ENCODE measurements at regions not wholly inside any gene's neighbourhood (a gene's known extent, or its start where the extent isn't known, plus 50 kb on each side); places are given as distances from the start of the nearest gene placed in this dataset.
"Not testable (repeated sequence)": the region's sequence is repeated elsewhere in the genome, so short reads cannot be mapped to it uniquely, and the experiment has no call there.

- not testable (repeated sequence) for FAIRE-seq; H3K27ac ChIP-seq (ENCODE audit: low read depth in 1 of 3, low read length in 2 of 3); DNase-seq; H3K36me3 ChIP-seq (ENCODE audit: control insufficient read depth in 3 of 3, insufficient read depth in 2 of 3, low read depth in 1 of 3, low read length in 3 of 3); H3K27me3 ChIP-seq (ENCODE audit: control insufficient read depth in 3 of 3, insufficient read depth in 3 of 3, low read length in 3 of 3); H3K9me3 ChIP-seq (ENCODE audit: control insufficient read depth in 2 of 2, insufficient read depth in 1 of 2, low read depth in 1 of 2, low read length in 1 of 2); H3K4me1 ChIP-seq (ENCODE audit: control insufficient read depth in 3 of 3, insufficient read depth in 2 of 3, low read depth in 1 of 3, low read length in 2 of 3); H3K4me3 ChIP-seq (ENCODE audit: low read depth in 1 of 3, low read length in 3 of 3)
- WGBS, 3 donors = 71 to 86% (median 81%) methylated on average over 4 of the region's 4 CpGs
Measured at GRCh38 chr5:138634804-138635203, 59.6 kb upstream of the HSPA9 start.

GRCh38 chr5:138632900-138633489 is 57.8 kb upstream of the HSPA9 start:
- 46 to 50% (median 49%) methylated on average over 17 of the region's 17 CpGs for WGBS, 3 donors
- Histone ChIP-seq H3K27ac (ENCODE audit: low read depth in 1 of 3, low read length in 2 of 3) (no peak overlapping the region), H3K9me3 (ENCODE audit: control insufficient read depth in 2 of 2, insufficient read depth in 1 of 2, low read depth in 1 of 2, low read length in 1 of 2) (no peaks in the 10 kb centered on the region), H3K4me1 (ENCODE audit: control insufficient read depth in 3 of 3, insufficient read depth in 2 of 3, low read depth in 1 of 3, low read length in 2 of 3) (peaks cover 0 to 10% (median 0%) of the 10 kb centered on the region in 3 donors), H3K4me3 (ENCODE audit: low read depth in 1 of 3, low read length in 3 of 3) (no peak overlapping the region), H3K36me3 (ENCODE audit: control insufficient read depth in 3 of 3, insufficient read depth in 2 of 3, low read depth in 1 of 3, low read length in 3 of 3) (no peaks in the 10 kb centered on the region), H3K27me3 (ENCODE audit: control insufficient read depth in 3 of 3, insufficient read depth in 3 of 3, low read length in 3 of 3) (no peaks in the 10 kb centered on the region)
- DNase-seq (peak; percentile 56 to 79), FAIRE-seq (no peak)

GRCh38 chr5:138631096-138631928 is 56.1 kb upstream of the HSPA9 start:
- DNase-seq (no peak), FAIRE-seq (no peak)
- Histone ChIP-seq H3K4me1 (ENCODE audit: control insufficient read depth in 3 of 3, insufficient read depth in 2 of 3, low read depth in 1 of 3, low read length in 2 of 3) (peaks cover 0 to 10% (median 0%) of the 10 kb centered on the region in 3 donors), H3K36me3 (ENCODE audit: control insufficient read depth in 3 of 3, insufficient read depth in 2 of 3, low read depth in 1 of 3, low read length in 3 of 3) (no peaks in the 10 kb centered on the region), H3K4me3 (ENCODE audit: low read depth in 1 of 3, low read length in 3 of 3) (no peak overlapping the region), H3K27ac (ENCODE audit: low read depth in 1 of 3, low read length in 2 of 3) (no peak overlapping the region), H3K9me3 (ENCODE audit: control insufficient read depth in 2 of 2, insufficient read depth in 1 of 2, low read depth in 1 of 2, low read length in 1 of 2) (no peaks in the 10 kb centered on the region), H3K27me3 (ENCODE audit: control insufficient read depth in 3 of 3, insufficient read depth in 3 of 3, low read length in 3 of 3) (no peaks in the 10 kb centered on the region)
- WGBS, 3 donors = 85 to 91% (median 90%) methylated on average over 5 of the region's 5 CpGs

GRCh38 chr5:138629392-138629791 is 54.2 kb upstream of the HSPA9 start:
- DNase-seq (no peak), FAIRE-seq (no peak)
- 68 to 80% (median 70%) methylated on average over 3 of the region's 3 CpGs for WGBS, 3 donors
- no peaks in the 10 kb centered on the region for H3K27me3 ChIP-seq (ENCODE audit: control insufficient read depth in 3 of 3, insufficient read depth in 3 of 3, low read length in 3 of 3)
- peaks cover 0 to 5% (median 0%) of the 10 kb centered on the region in 3 donors for H3K4me1 ChIP-seq (ENCODE audit: control insufficient read depth in 3 of 3, insufficient read depth in 2 of 3, low read depth in 1 of 3, low read length in 2 of 3)
- H3K9me3 ChIP-seq (ENCODE audit: control insufficient read depth in 2 of 2, insufficient read depth in 1 of 2, low read depth in 1 of 2, low read length in 1 of 2) = no peaks in the 10 kb centered on the region
- H3K36me3 ChIP-seq (ENCODE audit: control insufficient read depth in 3 of 3, insufficient read depth in 2 of 3, low read depth in 1 of 3, low read length in 3 of 3) = no peaks in the 10 kb centered on the region
- no peak overlapping the region for H3K4me3 ChIP-seq (ENCODE audit: low read depth in 1 of 3, low read length in 3 of 3)
- no peak overlapping the region for H3K27ac ChIP-seq (ENCODE audit: low read depth in 1 of 3, low read length in 2 of 3)

- 82 to 87% (median 85%) methylated on average over 5 of the region's 5 CpGs for WGBS, 3 donors
- Histone ChIP-seq H3K36me3 (ENCODE audit: control insufficient read depth in 3 of 3, insufficient read depth in 2 of 3, low read depth in 1 of 3, low read length in 3 of 3) (no peaks in the 10 kb centered on the region), H3K27me3 (ENCODE audit: control insufficient read depth in 3 of 3, insufficient read depth in 3 of 3, low read length in 3 of 3) (no peaks in the 10 kb centered on the region), H3K4me3 (ENCODE audit: low read depth in 1 of 3, low read length in 3 of 3) (no peak overlapping the region), H3K4me1 (ENCODE audit: control insufficient read depth in 3 of 3, insufficient read depth in 2 of 3, low read depth in 1 of 3, low read length in 2 of 3) (no peaks in the 10 kb centered on the region), H3K9me3 (ENCODE audit: control insufficient read depth in 2 of 2, insufficient read depth in 1 of 2, low read depth in 1 of 2, low read length in 1 of 2) (no peaks in the 10 kb centered on the region), H3K27ac (ENCODE audit: low read depth in 1 of 3, low read length in 2 of 3) (no peak overlapping the region)
- no peak for DNase-seq
- FAIRE-seq = no peak
Measured at GRCh38 chr5:138626333-138626944, 51.2 kb upstream of the HSPA9 start.

- no peak for DNase-seq
- 84 to 94% (median 86%) methylated on average over 6 of the region's 6 CpGs for WGBS, 3 donors
- no peaks in the 10 kb centered on the region for H3K9me3 ChIP-seq (ENCODE audit: control insufficient read depth in 2 of 2, insufficient read depth in 1 of 2, low read depth in 1 of 2, low read length in 1 of 2)
- no peaks in the 10 kb centered on the region for H3K27me3 ChIP-seq (ENCODE audit: control insufficient read depth in 3 of 3, insufficient read depth in 3 of 3, low read length in 3 of 3)
- H3K4me1 ChIP-seq (ENCODE audit: control insufficient read depth in 3 of 3, insufficient read depth in 2 of 3, low read depth in 1 of 3, low read length in 2 of 3) = no peaks in the 10 kb centered on the region
- no peak overlapping the region for H3K27ac ChIP-seq (ENCODE audit: low read depth in 1 of 3, low read length in 2 of 3)
- no peak for FAIRE-seq
- no peak overlapping the region for H3K4me3 ChIP-seq (ENCODE audit: low read depth in 1 of 3, low read length in 3 of 3)
- H3K36me3 ChIP-seq (ENCODE audit: control insufficient read depth in 3 of 3, insufficient read depth in 2 of 3, low read depth in 1 of 3, low read length in 3 of 3) = no peaks in the 10 kb centered on the region
Measured at GRCh38 chr5:138625134-138625533, 49.9 kb upstream of the HSPA9 start.

Data from small intestine (tissue), 7 donors.